ENCODE measurements at regions not wholly inside any gene's neighbourhood (a gene's known extent, or its start where the extent isn't known, plus 50 kb on each side); places are given as distances from the start of the nearest gene placed in this dataset.

GRCh38 chr7:114099337-114099736 lies 180.5 kb upstream of the PPP1R3A start:
- Histone ChIP-seq H3K9me3 (ENCODE audit: control insufficient read depth, low read length) (no peaks in the 10 kb centered on the region), H2AFZ (no peak overlapping the region), H3K79me2 (no peaks in the 10 kb centered on the region), H3K27me3 (ENCODE audit: control insufficient read depth, insufficient read depth, low read length) (no peaks in the 10 kb centered on the region), H3K36me3 (ENCODE audit: control insufficient read depth, insufficient read depth, low read length) (no peaks in the 10 kb centered on the region), H3K27ac (no peak overlapping the region), H3K9ac (no peak overlapping the region), H3K4me2 (ENCODE audit: low read length) (no peak overlapping the region), H3K4me1 (no peaks in the 10 kb centered on the region), H3K4me3 (ENCODE audit: low read depth, low read length) (no peak overlapping the region)
- TF ChIP-seq CTCF (IDR thresholded peaks at IDR 0.05): no peak

- Histone ChIP-seq H3K4me2 (ENCODE audit: low read length) (no peak overlapping the region), H3K4me1 (no peaks in the 10 kb centered on the region), H3K27me3 (ENCODE audit: control insufficient read depth, insufficient read depth, low read length) (no peaks in the 10 kb centered on the region), H3K4me3 (ENCODE audit: low read depth, low read length) (no peak overlapping the region), H3K27ac (no peak overlapping the region), H3K79me2 (no peaks in the 10 kb centered on the region), H3K9ac (no peak overlapping the region), H3K36me3 (ENCODE audit: control insufficient read depth, insufficient read depth, low read length) (no peaks in the 10 kb centered on the region), H3K9me3 (ENCODE audit: control insufficient read depth, low read length) (no peaks in the 10 kb centered on the region), H2AFZ (no peak overlapping the region)
- TF ChIP-seq CTCF (IDR thresholded peaks at IDR 0.05): no peak
These were observed 177.1 kb upstream of the PPP1R3A start for GRCh38 chr7:114095885-114096284.

- Histone ChIP-seq H2AFZ (no peak overlapping the region), H3K79me2 (no peaks in the 10 kb centered on the region), H3K36me3 (ENCODE audit: control insufficient read depth, insufficient read depth, low read length) (no peaks in the 10 kb centered on the region), H3K4me2 (ENCODE audit: low read length) (no peak overlapping the region), H3K9ac (no peak overlapping the region), H3K27ac (no peak overlapping the region), H3K4me3 (ENCODE audit: low read depth, low read length) (no peak overlapping the region), H3K27me3 (ENCODE audit: control insufficient read depth, insufficient read depth, low read length) (peaks cover 15% of the 10 kb centered on the region), H3K9me3 (ENCODE audit: control insufficient read depth, low read length) (no peaks in the 10 kb centered on the region), H3K4me1 (no peaks in the 10 kb centered on the region)
- TF ChIP-seq CTCF (IDR thresholded peaks at IDR 0.05): no peak
These were observed 169.7 kb upstream of the PPP1R3A start for GRCh38 chr7:114088470-114088940.

- Histone ChIP-seq H3K9ac (no peak overlapping the region), H3K9me3 (ENCODE audit: control insufficient read depth, low read length) (no peaks in the 10 kb centered on the region), H3K79me2 (no peaks in the 10 kb centered on the region), H3K36me3 (ENCODE audit: control insufficient read depth, insufficient read depth, low read length) (no peaks in the 10 kb centered on the region), H3K4me2 (ENCODE audit: low read length) (no peak overlapping the region), H3K4me3 (ENCODE audit: low read depth, low read length) (no peak overlapping the region), H3K4me1 (no peaks in the 10 kb centered on the region), H3K27ac (no peak overlapping the region), H3K27me3 (ENCODE audit: control insufficient read depth, insufficient read depth, low read length) (peaks cover 21% of the 10 kb centered on the region), H2AFZ (no peak overlapping the region)
- TF ChIP-seq CTCF (IDR thresholded peaks at IDR 0.05): no peak
These were observed 169.1 kb upstream of the PPP1R3A start for GRCh38 chr7:114087653-114088469.

All from parathyroid adenoma (tissue), 2 donors.